GM19351 (cell line): ENCODE measurements at regions not wholly inside any gene's neighbourhood (a gene's known extent, or its start where the extent isn't known, plus 50 kb on each side); places are given as distances from the start of the nearest gene placed in this dataset.

Source experiments
- ATAC-seq: cut with Tn5 transposase; IDR thresholded peaks from one replicate; pipeline ENCODE4 v1.9.1; 2021; ENCODE audit warnings: mild to moderate bottlenecking, moderate library complexity; ENCODE audit not compliant: unreplicated experiment

GRCh38 chr1:188444526-188444925 lies 1615.8 kb downstream of the PLA2G4A start:
- ATAC-seq, result no peak

- no peak for ATAC-seq
Observed at GRCh38 chr1:188462837-188463236, 1634.1 kb downstream of the PLA2G4A start.

GRCh38 chr1:188463919-188464318 lies 1635.2 kb downstream of the PLA2G4A start:
- ATAC-seq, result no peak

- no peak for ATAC-seq
Observed at GRCh38 chr1:188466539-188466938, 1637.8 kb downstream of the PLA2G4A start.

- no peak for ATAC-seq
Observed at GRCh38 chr1:188476606-188477005, 1647.9 kb downstream of the PLA2G4A start.

GRCh38 chr1:188489336-188490112 lies 1660.8 kb downstream of the PLA2G4A start:
- ATAC-seq, result no peak

GRCh38 chr1:188496506-188496905 lies 1667.8 kb downstream of the PLA2G4A start:
- no peak for ATAC-seq

GRCh38 chr1:188497020-188497419 lies 1668.3 kb downstream of the PLA2G4A start:
- ATAC-seq, result no peak

GRCh38 chr1:188499690-188500089 lies 1670.9 kb downstream of the PLA2G4A start:
- no peak for ATAC-seq

GRCh38 chr1:188514917-188515316 lies 1686.2 kb downstream of the PLA2G4A start:
- no peak for ATAC-seq

- no peak for ATAC-seq
Observed at GRCh38 chr1:188517139-188517538, 1688.4 kb downstream of the PLA2G4A start.

- no peak for ATAC-seq
Observed at GRCh38 chr1:188551176-188551575, 1722.4 kb downstream of the PLA2G4A start.

- ATAC-seq, result no peak
Observed at GRCh38 chr1:188557053-188557452, 1728.3 kb downstream of the PLA2G4A start.

GRCh38 chr1:188582911-188583532 lies 1754.3 kb downstream of the PLA2G4A start:
- ATAC-seq, result no peak

- ATAC-seq, result no peak
Observed at GRCh38 chr1:188584119-188584518, 1755.4 kb downstream of the PLA2G4A start.

GRCh38 chr1:188590641-188591040 lies 1761.9 kb downstream of the PLA2G4A start:
- ATAC-seq, result no peak

GRCh38 chr1:188594542-188595235 lies 1765.9 kb downstream of the PLA2G4A start:
- ATAC-seq, result no peak

GRCh38 chr1:188599313-188599712 lies 1770.6 kb downstream of the PLA2G4A start:
- no peak for ATAC-seq

GRCh38 chr1:188611432-188611831 lies 1782.7 kb downstream of the PLA2G4A start:
- ATAC-seq, result no peak

GRCh38 chr1:188615321-188615720 lies 1786.6 kb downstream of the PLA2G4A start:
- no peak for ATAC-seq

- no peak for ATAC-seq
Observed at GRCh38 chr1:188620236-188620635, 1791.5 kb downstream of the PLA2G4A start.
